Activated T-cell treated with anti-CD3 and anti-CD28 coated beads, Interleukin-2, amount 50 U/mL, for 72 hours (primary cell): ENCODE measurements at regions not wholly inside any gene's neighbourhood (a gene's known extent, or its start where the extent isn't known, plus 50 kb on each side); places are given as distances from the start of the nearest gene placed in this dataset.
"Not testable (repeated sequence)": the region's sequence is repeated elsewhere in the genome, so short reads cannot be mapped to it uniquely, and the experiment has no call there.

Source experiments
- ATAC-seq, 2 donors: fragments of 150-1000 bp; cut with Tn5 transposase; replicated peaks in 1 of 2; 2 replicates each; pipeline ENCODE4 v1.10.0; 2021; ENCODE audit warnings: moderate library complexity in 2 of 2, mild to moderate bottlenecking in 1 of 2
- DNase-seq, 2 donors: peaks; one replicate each; pipeline ENCODE4 v3.0.0; 2021 to 2022; ENCODE audit warnings: mixed read lengths in 1 of 2
- H3K27ac Mint-ChIP-seq: one replicate; pipeline ENCODE4 v1.8.0; 2022; ENCODE audit warnings: mild to moderate bottlenecking, moderate library complexity, mixed read lengths
- H3K27me3 Mint-ChIP-seq: one replicate; pipeline ENCODE4 v1.8.0; 2022; ENCODE audit warnings: low read depth, mixed read lengths
- H3K36me3 Mint-ChIP-seq, 2 donors: one replicate each; pipeline ENCODE4 v1.8.0; 2022; ENCODE audit warnings: mixed read lengths in 2 of 2, mild to moderate bottlenecking in 1 of 2; ENCODE audit not compliant: insufficient read depth in 2 of 2
- H3K4me1 Mint-ChIP-seq: one replicate; pipeline ENCODE4 v1.8.0; 2022; ENCODE audit warnings: low read depth, mixed read lengths
- H3K4me3 Mint-ChIP-seq, 2 donors: one replicate each; pipeline ENCODE4 v1.8.0; 2022; ENCODE audit warnings: mild to moderate bottlenecking in 2 of 2, mixed read lengths in 2 of 2, moderate library complexity in 2 of 2
- H3K9me3 Mint-ChIP-seq, 2 donors: one replicate each; pipeline ENCODE4 v1.8.0; 2022; ENCODE audit warnings: mixed read lengths in 2 of 2

DNA sequence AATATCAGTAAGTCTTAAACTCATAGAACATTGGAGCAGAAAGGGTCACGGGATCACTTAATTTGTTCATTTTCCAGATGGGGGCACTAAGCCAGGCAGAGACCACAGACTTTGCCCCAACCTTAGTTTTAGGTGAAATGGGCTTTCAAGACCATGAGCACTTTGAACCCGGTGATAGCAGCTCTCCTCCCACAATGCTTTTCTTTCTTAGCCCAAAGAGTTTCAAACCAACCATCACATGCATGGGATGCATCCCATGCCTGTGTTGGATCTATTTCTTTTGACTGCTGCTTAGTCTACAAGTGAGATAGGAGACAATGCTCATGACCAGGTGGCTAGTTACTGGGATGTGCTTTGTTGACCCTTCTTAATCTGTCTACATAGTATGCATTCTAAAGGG is 240.6 kb downstream of the NUF2 start:
- Mint-ChIP-seq H3K27me3 (no peaks in the 10 kb centered on the region), H3K36me3 (no peaks in the 10 kb centered on the region), H3K9me3 (peaks cover 0 to 3% of the 10 kb centered on the region in 2 donors), H3K4me3 (no peak overlapping the region), H3K27ac (no peak overlapping the region), H3K4me1 (no peaks in the 10 kb centered on the region)
- DNase-seq (no peak), ATAC-seq (no peak)

- Mint-ChIP-seq H3K9me3 (peaks cover 0 to 3% of the 10 kb centered on the region in 2 donors), H3K36me3 (peaks cover 0 to 2% of the 10 kb centered on the region in 2 donors), H3K4me3 (no peak overlapping the region), H3K27ac (no peak overlapping the region), H3K4me1 (no peaks in the 10 kb centered on the region), H3K27me3 (no peaks in the 10 kb centered on the region)
- ATAC-seq (no peak), DNase-seq (no peak)
Observed at GRCh38 chr1:163565166-163565565, 243.4 kb downstream of the NUF2 start.

- DNase-seq: no peak
- Mint-ChIP-seq H3K36me3 (peaks cover 0 to 2% of the 10 kb centered on the region in 2 donors), H3K4me1 (no peaks in the 10 kb centered on the region), H3K27me3 (no peaks in the 10 kb centered on the region), H3K9me3 (no peaks in the 10 kb centered on the region), H3K27ac (no peak overlapping the region), H3K4me3 (no peak overlapping the region)
- no peak for ATAC-seq
Observed at GRCh38 chr1:163570071-163570470, 248.3 kb downstream of the NUF2 start.

DNA sequence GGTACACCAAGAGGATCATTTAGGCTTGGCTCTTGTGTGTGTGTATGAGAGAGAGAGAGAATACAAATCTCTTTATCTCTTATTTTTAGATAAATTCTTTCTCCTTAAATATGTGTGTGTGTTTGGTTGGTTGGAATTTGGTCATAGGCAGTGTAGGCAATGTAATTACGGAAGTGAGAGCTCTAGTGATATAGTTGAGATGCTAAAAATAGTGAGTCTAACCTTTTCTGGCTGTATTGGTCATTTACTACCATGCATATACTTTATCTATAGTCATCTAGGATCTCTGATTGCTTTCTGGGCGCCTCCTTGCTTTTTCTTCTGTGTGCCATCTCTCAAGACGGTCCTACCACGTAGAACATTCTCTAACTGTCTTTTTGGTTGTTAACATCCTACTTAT is 250.2 kb downstream of the NUF2 start:
- no peaks in the 10 kb centered on the region for H3K9me3 Mint-ChIP-seq
- H3K4me1 Mint-ChIP-seq: no peaks in the 10 kb centered on the region
- H3K4me3 Mint-ChIP-seq: no peak overlapping the region
- no peaks in the 10 kb centered on the region for H3K27me3 Mint-ChIP-seq
- H3K36me3 Mint-ChIP-seq: peaks cover 0 to 2% of the 10 kb centered on the region in 2 donors
- no peak for DNase-seq
- no peak overlapping the region for H3K27ac Mint-ChIP-seq
- no peak for ATAC-seq

DNA sequence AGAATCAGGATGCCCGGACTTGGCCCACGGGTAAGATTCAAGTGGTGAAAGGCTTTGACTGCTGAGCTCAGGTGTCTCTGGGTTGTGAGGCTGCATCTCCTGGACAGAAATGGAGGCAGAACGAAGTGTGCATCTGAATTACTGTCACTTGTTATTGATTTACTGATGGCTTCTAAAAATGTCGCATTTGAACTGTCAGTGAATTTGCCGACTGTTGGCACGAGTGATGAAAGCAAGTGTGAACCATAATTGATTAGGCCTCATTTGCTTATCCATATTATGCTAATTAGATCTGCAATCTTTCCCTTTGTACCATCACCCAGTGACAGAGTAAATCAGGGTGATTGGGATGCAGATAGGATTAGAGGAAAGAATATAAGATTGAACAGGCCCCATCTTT is 252.4 kb downstream of the NUF2 start:
- no peaks in the 10 kb centered on the region for H3K36me3 Mint-ChIP-seq
- H3K4me1 Mint-ChIP-seq: no peaks in the 10 kb centered on the region
- ATAC-seq (no peak), DNase-seq (no peak)
- no peaks in the 10 kb centered on the region for H3K9me3 Mint-ChIP-seq
- H3K4me3 Mint-ChIP-seq: no peak overlapping the region
- H3K27ac Mint-ChIP-seq: no peak overlapping the region
- no peaks in the 10 kb centered on the region for H3K27me3 Mint-ChIP-seq

- no peak for DNase-seq
- no peaks in the 10 kb centered on the region for H3K27me3 Mint-ChIP-seq
- no peaks in the 10 kb centered on the region for H3K4me1 Mint-ChIP-seq
- no peak overlapping the region for H3K4me3 Mint-ChIP-seq
- H3K27ac Mint-ChIP-seq: no peak overlapping the region
- no peaks in the 10 kb centered on the region for H3K36me3 Mint-ChIP-seq
- no peak for ATAC-seq
- H3K9me3 Mint-ChIP-seq: peaks cover 0 to 3% of the 10 kb centered on the region in 2 donors
Observed at GRCh38 chr1:163580926-163581325, 259.2 kb downstream of the NUF2 start.

GRCh38 chr1:163583661-163584181 is 262.0 kb downstream of the NUF2 start:
- Mint-ChIP-seq H3K4me3 (no peak overlapping the region), H3K9me3 (peaks cover 0 to 7% of the 10 kb centered on the region in 2 donors), H3K27ac (no peak overlapping the region), H3K27me3 (no peaks in the 10 kb centered on the region), H3K4me1 (no peaks in the 10 kb centered on the region), H3K36me3 (no peaks in the 10 kb centered on the region)
- DNase-seq: no peak
- ATAC-seq: no peak

DNA sequence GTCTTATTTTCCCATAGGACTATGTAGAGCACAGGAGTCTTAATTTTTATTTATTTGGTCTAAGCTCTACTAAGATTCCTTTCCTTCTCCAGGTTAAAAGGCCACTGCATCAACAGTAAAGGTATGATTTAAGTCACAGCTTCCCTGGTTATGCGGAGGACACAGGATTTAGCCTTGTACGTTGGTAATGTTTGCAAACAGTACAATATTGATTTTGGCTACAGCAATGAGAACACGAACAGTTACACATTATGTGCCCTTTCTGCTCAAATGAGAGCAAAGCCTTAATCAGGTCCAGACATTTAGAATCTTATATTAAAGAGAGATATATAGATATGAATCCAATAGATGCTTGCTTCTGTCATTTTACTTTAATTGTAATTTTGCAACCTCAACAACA is 264.0 kb downstream of the NUF2 start:
- Mint-ChIP-seq H3K4me1 (no peaks in the 10 kb centered on the region), H3K27me3 (no peaks in the 10 kb centered on the region), H3K36me3 (no peaks in the 10 kb centered on the region), H3K27ac (no peak overlapping the region), H3K4me3 (no peak overlapping the region), H3K9me3 (peaks cover 2 to 7% of the 10 kb centered on the region in 2 donors)
- DNase-seq (no peak), ATAC-seq (no peak)

DNA sequence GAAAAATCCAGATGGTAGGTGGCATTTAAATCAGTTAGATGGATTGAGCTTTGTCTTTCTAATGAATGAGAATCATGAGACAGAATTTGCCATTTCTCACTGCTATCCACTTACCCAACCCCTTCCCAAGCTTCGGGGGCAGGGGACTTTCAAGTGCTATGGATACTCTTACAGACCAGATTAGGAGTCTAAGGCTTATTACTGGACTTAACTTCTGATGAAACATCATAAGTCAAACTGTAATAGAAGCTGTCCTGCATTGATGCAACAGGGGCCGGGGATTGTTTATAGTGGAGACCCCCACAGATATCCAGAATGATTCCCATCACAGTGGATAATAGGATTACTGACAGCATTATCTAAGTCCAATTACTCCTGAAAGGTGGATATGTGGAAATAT is 267.0 kb downstream of the NUF2 start:
- H3K36me3 Mint-ChIP-seq: peaks cover 0 to 3% of the 10 kb centered on the region in 2 donors
- no peak overlapping the region for H3K27ac Mint-ChIP-seq
- H3K4me3 Mint-ChIP-seq: no peak overlapping the region
- DNase-seq (no peak), ATAC-seq (no peak)
- H3K27me3 Mint-ChIP-seq: no peaks in the 10 kb centered on the region
- no peaks in the 10 kb centered on the region for H3K4me1 Mint-ChIP-seq
- H3K9me3 Mint-ChIP-seq: peaks cover 7 to 12% of the 10 kb centered on the region in 2 donors

DNA sequence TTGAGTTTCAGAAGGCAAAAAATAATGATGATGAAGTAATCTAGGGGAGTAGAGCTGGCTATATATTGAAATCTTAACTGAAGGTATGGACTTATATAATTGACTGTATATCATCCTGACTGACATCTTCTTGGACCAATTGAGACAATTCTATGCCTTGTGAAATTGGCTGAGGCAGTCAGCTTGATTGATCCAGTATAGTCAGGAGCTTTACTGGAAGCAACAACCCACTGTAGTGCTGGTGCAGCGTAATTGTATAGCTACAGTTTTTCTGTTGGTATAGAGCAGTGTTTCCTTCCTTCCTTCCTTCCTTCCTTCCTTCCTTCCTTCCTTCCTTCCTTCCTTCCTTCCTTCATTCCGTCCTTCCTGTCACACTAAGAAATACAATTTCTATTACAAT is 268.0 kb downstream of the NUF2 start:
- Mint-ChIP-seq H3K27me3 (no peaks in the 10 kb centered on the region), H3K4me3 (no peak overlapping the region), H3K36me3 (peaks cover 0 to 3% of the 10 kb centered on the region in 2 donors), H3K4me1 (no peaks in the 10 kb centered on the region), H3K9me3 (peaks cover 7 to 12% of the 10 kb centered on the region in 2 donors), H3K27ac (no peak overlapping the region)
- no peak for ATAC-seq
- no peak for DNase-seq

GRCh38 chr1:163591131-163591530 is 269.4 kb downstream of the NUF2 start:
- H3K9me3 Mint-ChIP-seq, H3K27ac Mint-ChIP-seq, DNase-seq, H3K27me3 Mint-ChIP-seq, H3K36me3 Mint-ChIP-seq, H3K4me1 Mint-ChIP-seq, H3K4me3 Mint-ChIP-seq, ATAC-seq: not testable (repeated sequence)

GRCh38 chr1:163592623-163593022 is 270.9 kb downstream of the NUF2 start:
- DNase-seq, H3K4me1 Mint-ChIP-seq, ATAC-seq, H3K9me3 Mint-ChIP-seq, H3K27me3 Mint-ChIP-seq, H3K36me3 Mint-ChIP-seq, H3K4me3 Mint-ChIP-seq, H3K27ac Mint-ChIP-seq: not testable (repeated sequence)

DNA sequence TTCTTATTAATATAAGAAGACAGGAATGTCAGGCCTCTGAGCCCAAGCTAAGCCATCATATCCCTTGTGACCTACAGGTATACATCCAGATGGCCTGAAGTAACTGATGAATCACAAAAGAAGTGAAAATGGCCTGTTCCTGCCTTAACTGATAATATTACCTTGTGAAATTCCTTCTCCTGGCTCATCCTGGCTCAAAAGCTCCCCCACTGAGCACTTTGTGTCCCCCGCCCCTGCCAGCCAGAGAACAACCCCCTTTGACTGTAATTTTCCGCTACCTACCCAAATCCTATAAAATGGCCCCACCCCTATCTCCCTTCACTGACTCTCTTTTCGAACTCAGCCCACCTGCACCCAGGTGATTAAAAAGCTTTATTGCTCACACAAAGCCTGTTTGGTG is 274.4 kb downstream of the NUF2 start:
- not testable (repeated sequence) for H3K27me3 Mint-ChIP-seq, DNase-seq, H3K36me3 Mint-ChIP-seq, H3K4me1 Mint-ChIP-seq, ATAC-seq, H3K4me3 Mint-ChIP-seq, H3K27ac Mint-ChIP-seq
- H3K9me3 Mint-ChIP-seq: peaks cover 7 to 11% of the 10 kb centered on the region in 2 donors

- no peaks in the 10 kb centered on the region for H3K4me1 Mint-ChIP-seq
- no peaks in the 10 kb centered on the region for H3K27me3 Mint-ChIP-seq
- no peak overlapping the region for H3K27ac Mint-ChIP-seq
- ATAC-seq (no peak), DNase-seq (no peak)
- no peak overlapping the region for H3K4me3 Mint-ChIP-seq
- H3K9me3 Mint-ChIP-seq: peaks cover 7 to 11% of the 10 kb centered on the region in 2 donors
- peaks cover 0 to 3% of the 10 kb centered on the region in 2 donors for H3K36me3 Mint-ChIP-seq
Observed at GRCh38 chr1:163596541-163597258, 274.9 kb downstream of the NUF2 start.
